GM23248 (cell line): ENCODE measurements at regions not wholly inside any gene's neighbourhood (a gene's known extent, or its start where the extent isn't known, plus 50 kb on each side); places are given as distances from the start of the nearest gene placed in this dataset.
A peak's percentile ranks its signal among the peaks of the same experiment; 100 is the strongest.

Experiments
- DNase-seq: peaks from one replicate; pipeline ENCODE4 v3.0.0-alpha.2; 2015
- H2AFZ ChIP-seq: fragments of 200-600 bp; sonication (generic); 2 replicates; pipeline ENCODE4 v1.6.1; 2016; ENCODE audit warnings: antibody characterized with exemption
- H3F3A ChIP-seq: fragments of 200-600 bp; sonication (generic); 2 replicates; pipeline ENCODE4 v1.6.1; 2016; ENCODE audit warnings: mild to moderate bottlenecking, antibody characterized with exemption, mixed run types; ENCODE audit not compliant: insufficient read depth
- H3K27ac ChIP-seq: fragments of 200-600 bp; sonication (generic); 2 replicates; pipeline ENCODE4 v1.5.1; 2016; ENCODE audit warnings: mild to moderate bottlenecking
- H3K27me3 ChIP-seq: fragments of 200-600 bp; sonication (generic); replicated peaks from 2 replicates; pipeline ENCODE4 v1.6.1; 2016; ENCODE audit warnings: mild to moderate bottlenecking; ENCODE audit not compliant: insufficient read depth
- H3K36me3 ChIP-seq: fragments of 200-600 bp; sonication (generic); 2 replicates; pipeline ENCODE4 v1.6.1; 2016; ENCODE audit warnings: low read depth, mild to moderate bottlenecking
- H3K4me1 ChIP-seq: fragments of 200-600 bp; sonication (generic); 2 replicates; pipeline ENCODE4 v1.6.1; 2016; ENCODE audit warnings: mild to moderate bottlenecking; ENCODE audit not compliant: insufficient read depth
- H3K4me2 ChIP-seq: fragments of 200-600 bp; sonication (generic); one replicate; pipeline ENCODE4 v1.6.1; 2016; ENCODE audit warnings: mild to moderate bottlenecking; ENCODE audit not compliant: unreplicated experiment
- H3K4me3 ChIP-seq: fragments of 200-600 bp; sonication (generic); 2 replicates; pipeline ENCODE4 v1.5.1; 2016; ENCODE audit warnings: mild to moderate bottlenecking
- H3K79me2 ChIP-seq: fragments of 200-600 bp; sonication (generic); 2 replicates; pipeline ENCODE4 v1.6.1; 2016; ENCODE audit warnings: mild to moderate bottlenecking; ENCODE audit not compliant: insufficient read depth
- H3K9ac ChIP-seq: fragments of 200-600 bp; sonication (generic); 2 replicates; pipeline ENCODE4 v1.6.1; 2016; ENCODE audit warnings: mild to moderate bottlenecking
- H3K9me2 ChIP-seq: fragments of 200-600 bp; sonication (generic); 2 replicates; pipeline ENCODE4 v1.6.1; 2016; ENCODE audit warnings: mixed run types, mild to moderate bottlenecking, moderate library complexity; ENCODE audit not compliant: insufficient read depth
- H3K9me3 ChIP-seq: fragments of 200-600 bp; sonication (generic); one replicate; pipeline ENCODE4 v1.6.1; 2017; ENCODE audit warnings: low read depth
- H4K20me1 ChIP-seq: fragments of 200-600 bp; sonication (generic); 2 replicates; pipeline ENCODE4 v1.6.0; 2016; ENCODE audit not compliant: insufficient read depth
- EZH2 ChIP-seq: fragments of 200-600 bp; sonication (generic); IDR thresholded peaks from 2 replicates; pipeline ENCODE4 v1.6.1; 2018; ENCODE audit warnings: antibody characterized with exemption, mild to moderate bottlenecking; ENCODE audit not compliant: insufficient read depth, poor library complexity, severe bottlenecking
- EZH2phosphoT487 ChIP-seq: fragments of 200-600 bp; sonication (generic); IDR thresholded peaks from 2 replicates; pipeline ENCODE4 v1.6.1; 2018; ENCODE audit warnings: antibody characterized with exemption, moderate library complexity, mild to moderate bottlenecking, low read depth; ENCODE audit not compliant: insufficient read depth
- WGBS, 2 experiments: methylation state at CpG; one replicate each; pipeline ENCODE4 v1.1.6; 2015 to 2017; ENCODE audit warnings: low lambda C conversion rate in 2 of 2, low coverage in 1 of 2; ENCODE audit errors: missing lambda C conversion rate in 2 of 2; 5-methylcytosine and 5-hydroxymethylcytosine counted together
- in situ Hi-C: fragments of 300-500 bp; cut with MboI; formaldehyde crosslinking; loops from 2 replicates; pipeline ENCODE4 v1.15.0; 2020

DNA sequence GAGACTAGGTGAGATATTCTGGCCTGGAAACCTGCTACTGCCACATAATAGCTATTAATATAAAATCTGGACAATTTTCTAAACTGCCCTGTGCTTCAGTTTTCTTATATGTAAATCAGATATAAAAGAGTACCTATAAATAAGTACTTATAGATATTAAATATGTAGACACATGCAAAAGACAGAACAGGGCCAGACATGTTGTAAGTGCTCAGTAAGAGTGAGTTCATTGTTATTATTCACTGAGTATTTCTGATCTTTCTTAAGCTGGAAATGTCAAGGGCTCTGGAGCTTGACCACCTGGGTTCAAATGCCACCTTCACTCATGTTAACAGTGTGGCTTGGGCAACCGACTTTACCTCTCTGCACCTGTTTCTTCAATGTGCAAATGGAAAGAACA lies 179.8 kb downstream of the GALC start:
- no peak overlapping the region for H3K27ac ChIP-seq
- H3K79me2 ChIP-seq: no peaks in the 10 kb centered on the region
- no peaks in the 10 kb centered on the region for H3K4me1 ChIP-seq
- no peaks in the 10 kb centered on the region for H3K36me3 ChIP-seq
- no peak overlapping the region for H2AFZ ChIP-seq
- in situ Hi-C loops: no loop called here
- no peaks in the 10 kb centered on the region for H3F3A ChIP-seq
- no peak for TF ChIP-seq EZH2
- no peak for TF ChIP-seq EZH2phosphoT487
- H3K9ac ChIP-seq: no peak overlapping the region
- no peaks in the 10 kb centered on the region for H3K27me3 ChIP-seq
- no peaks in the 10 kb centered on the region for H4K20me1 ChIP-seq
- H3K9me2 ChIP-seq: no peaks in the 10 kb centered on the region
- no peaks in the 10 kb centered on the region for H3K9me3 ChIP-seq
- 45 to 50% methylated on average over 1 of the region's 1 CpG for WGBS, 2 experiments
- H3K4me3 ChIP-seq: no peak overlapping the region
- H3K4me2 ChIP-seq: no peak overlapping the region
- DNase-seq: no peak

DNA sequence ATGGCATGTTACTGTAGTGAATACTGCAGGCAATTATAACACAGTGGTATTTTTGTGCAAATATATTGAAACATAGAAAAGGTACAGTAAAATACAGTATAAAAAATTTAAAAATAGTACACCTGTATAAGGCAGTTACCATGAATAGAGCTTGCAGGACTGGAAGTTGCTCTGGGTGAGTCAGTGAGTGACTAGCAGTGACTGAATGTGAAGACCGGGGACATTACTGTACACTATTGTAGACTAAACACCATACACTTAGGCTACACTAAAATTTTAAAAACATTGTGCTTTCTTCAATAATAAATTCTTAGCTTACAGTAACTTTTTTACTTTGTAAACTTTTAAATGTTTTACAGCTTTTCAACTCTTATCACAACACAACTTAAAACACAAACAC lies 181.7 kb downstream of the GALC start:
- no peak for DNase-seq
- H3K36me3 ChIP-seq: no peaks in the 10 kb centered on the region
- H3K9me3 ChIP-seq: no peaks in the 10 kb centered on the region
- no peak overlapping the region for H2AFZ ChIP-seq
- no peak overlapping the region for H3K27ac ChIP-seq
- in situ Hi-C loops: no loop called here
- no peaks in the 10 kb centered on the region for H3K9me2 ChIP-seq
- no peaks in the 10 kb centered on the region for H3K4me1 ChIP-seq
- H4K20me1 ChIP-seq: no peaks in the 10 kb centered on the region
- no peak overlapping the region for H3K4me2 ChIP-seq
- no peaks in the 10 kb centered on the region for H3K79me2 ChIP-seq
- H3K4me3 ChIP-seq: no peak overlapping the region
- TF ChIP-seq EZH2 (no peak), EZH2phosphoT487 (no peak)
- no peaks in the 10 kb centered on the region for H3F3A ChIP-seq
- H3K9ac ChIP-seq: no peak overlapping the region
- 44 to 56% methylated on average over 1 of the region's 1 CpG for WGBS, 2 experiments
- H3K27me3 ChIP-seq: no peaks in the 10 kb centered on the region

DNA sequence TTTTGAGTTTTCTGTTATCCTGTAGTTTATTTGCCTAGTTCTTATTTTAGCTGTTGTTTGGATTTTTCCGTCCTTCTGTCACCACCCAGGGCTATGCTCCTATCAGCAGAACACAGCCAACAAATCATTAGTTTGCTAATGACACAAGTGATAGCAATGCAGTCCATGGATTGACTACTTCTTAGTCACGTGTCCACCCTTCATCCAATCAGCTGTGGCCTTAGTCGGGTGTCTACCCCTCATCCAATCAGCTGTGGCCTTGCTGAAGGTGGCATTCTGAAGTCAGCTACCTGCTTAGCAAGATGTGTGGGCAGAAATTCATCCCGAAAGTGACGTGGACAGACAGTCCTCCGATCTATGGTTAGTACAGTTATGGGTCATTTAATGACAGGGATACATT lies 182.3 kb downstream of the GALC start:
- no peak overlapping the region for H3K9ac ChIP-seq
- WGBS, 2 experiments: 71 to 74% methylated on average over 6 of the region's 6 CpGs
- H3K27me3 ChIP-seq: no peaks in the 10 kb centered on the region
- H3K9me2 ChIP-seq: no peaks in the 10 kb centered on the region
- no peak for DNase-seq
- H2AFZ ChIP-seq: no peak overlapping the region
- no peaks in the 10 kb centered on the region for H3K36me3 ChIP-seq
- no peak overlapping the region for H3K4me3 ChIP-seq
- H3K9me3 ChIP-seq: no peaks in the 10 kb centered on the region
- no peaks in the 10 kb centered on the region for H3F3A ChIP-seq
- no peaks in the 10 kb centered on the region for H3K4me1 ChIP-seq
- no peaks in the 10 kb centered on the region for H3K79me2 ChIP-seq
- no peaks in the 10 kb centered on the region for H4K20me1 ChIP-seq
- no peak overlapping the region for H3K27ac ChIP-seq
- no peak for TF ChIP-seq EZH2phosphoT487
- no peak for TF ChIP-seq EZH2
- in situ Hi-C loops: no loop called here
- H3K4me2 ChIP-seq: no peak overlapping the region

DNA sequence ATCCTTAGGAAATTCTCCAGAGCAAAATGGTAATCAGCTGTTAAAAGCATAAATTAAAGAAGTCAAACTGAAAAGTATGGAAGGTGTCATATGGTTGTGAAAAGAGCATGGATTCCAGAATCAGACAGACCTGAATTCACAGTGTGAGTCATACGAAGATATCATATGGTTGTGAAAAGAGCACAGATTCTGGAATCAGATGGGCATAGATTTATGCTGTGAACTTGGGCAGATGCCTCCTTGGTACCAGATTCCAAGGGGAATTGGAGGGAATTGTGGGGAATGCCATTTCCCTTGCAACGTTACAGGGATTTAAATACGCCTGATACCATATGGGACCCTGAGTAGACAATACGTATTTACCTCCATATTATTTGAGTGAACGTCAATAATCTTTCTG lies 183.7 kb downstream of the GALC start:
- H3K27me3 ChIP-seq: no peaks in the 10 kb centered on the region
- no peaks in the 10 kb centered on the region for H3F3A ChIP-seq
- H3K9me3 ChIP-seq: no peaks in the 10 kb centered on the region
- 0 out of 2 replicates have a peak, but pooled peaks cover 7% of the 10 kb centered on the region for H3K4me1 ChIP-seq
- H3K79me2 ChIP-seq: no peaks in the 10 kb centered on the region
- no peaks in the 10 kb centered on the region for H3K36me3 ChIP-seq
- no peak overlapping the region for H3K27ac ChIP-seq
- H4K20me1 ChIP-seq: no peaks in the 10 kb centered on the region
- no peak overlapping the region for H3K4me3 ChIP-seq
- in situ Hi-C loops: loop anchor here (10.0 kb wide), 1 partner anchor 86 kb away; no protein-coding TSS in a partner anchor
- TF ChIP-seq EZH2 (no peak), EZH2phosphoT487 (no peak)
- no peak for DNase-seq
- H2AFZ ChIP-seq: no peak overlapping the region
- H3K9ac ChIP-seq: no peak overlapping the region
- no peak overlapping the region for H3K4me2 ChIP-seq
- 70 to 77% methylated on average over 5 of the region's 5 CpGs for WGBS, 2 experiments
- no peaks in the 10 kb centered on the region for H3K9me2 ChIP-seq

DNA sequence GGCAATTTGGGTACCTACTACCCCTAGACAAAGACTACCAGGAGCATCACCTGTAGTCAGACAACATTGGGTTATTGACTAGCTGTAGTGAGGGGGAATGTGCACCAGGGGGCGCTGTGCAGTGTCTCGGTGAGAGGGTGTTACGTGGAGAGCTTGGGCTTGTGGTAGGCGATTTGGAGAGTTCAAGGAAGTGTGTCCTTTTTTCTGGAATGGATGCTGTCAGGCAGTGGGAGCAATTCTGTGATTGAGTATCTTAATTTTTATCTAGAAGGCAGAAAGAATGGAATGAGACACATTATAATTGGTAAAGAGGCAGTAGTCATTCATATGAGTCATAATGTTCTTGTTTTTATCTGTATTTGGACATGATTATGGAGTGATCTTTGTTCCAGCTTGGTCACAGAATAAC lies 187.7 kb downstream of the GALC start:
- no peaks in the 10 kb centered on the region for H3K9me3 ChIP-seq
- no peaks in the 10 kb centered on the region for H3K9me2 ChIP-seq
- no peaks in the 10 kb centered on the region for H4K20me1 ChIP-seq
- no peak for TF ChIP-seq EZH2phosphoT487
- no peak for TF ChIP-seq EZH2
- H3K27ac ChIP-seq: no peak overlapping the region
- peak; percentile 48 for DNase-seq
- no peaks in the 10 kb centered on the region for H3K36me3 ChIP-seq
- in situ Hi-C loops: loop anchor here (10.0 kb wide), 1 partner anchor 89 kb away; no protein-coding TSS in a partner anchor
- no peaks in the 10 kb centered on the region for H3F3A ChIP-seq
- H3K4me3 ChIP-seq: no peak overlapping the region
- no peak overlapping the region for H2AFZ ChIP-seq
- H3K9ac ChIP-seq: no peak overlapping the region
- no peaks in the 10 kb centered on the region for H3K79me2 ChIP-seq
- H3K27me3 ChIP-seq: no peaks in the 10 kb centered on the region
- 0 out of 2 replicates have a peak, but pooled peaks cover 7% of the 10 kb centered on the region for H3K4me1 ChIP-seq
- WGBS, 2 experiments: 1 to 3% methylated on average over 4 of the region's 4 CpGs
- H3K4me2 ChIP-seq: no peak overlapping the region
